Activated CD4-positive, alpha-beta T cell treated with anti-CD3 and anti-CD28 coated beads for 36 hours (primary cell): ENCODE measurements at regions not wholly inside any gene's neighbourhood (a gene's known extent, or its start where the extent isn't known, plus 50 kb on each side); places are given as distances from the start of the nearest gene placed in this dataset.

Experiments
- ATAC-seq: fragments of 200-7000 bp; cut with Tn5 transposase; one replicate; pipeline ENCODE4 v1.10.0; 2021; ENCODE audit warnings: mild to moderate bottlenecking, moderate library complexity
- CTCF ChIA-PET: fragments of 350-600 bp; sonication (Branson Sonifier 250); formaldehyde crosslinking; loops from one replicate; lab custom pipeline; 2021; ENCODE audit warnings: antibody characterized with exemption; lab: Charles Lee
- POLR2A ChIA-PET: fragments of 350-600 bp; sonication (Branson Sonifier 250); formaldehyde crosslinking; loops from one replicate; lab custom pipeline; 2021; ENCODE audit warnings: antibody characterized with exemption, inconsistent platforms; lab: Charles Lee
- DNase-seq: peaks from one replicate; pipeline ENCODE4 v3.0.0-alpha.2; 2020
- H3K27ac Mint-ChIP-seq: one replicate; pipeline ENCODE4 v1.8.0; 2021; ENCODE audit warnings: mixed read lengths
- H3K27me3 Mint-ChIP-seq: one replicate; pipeline ENCODE4 v1.8.0; 2021; ENCODE audit warnings: mixed read lengths
- H3K36me3 Mint-ChIP-seq: one replicate; pipeline ENCODE4 v1.8.0; 2021; ENCODE audit warnings: low read depth, mixed read lengths
- H3K4me1 Mint-ChIP-seq: one replicate; pipeline ENCODE4 v1.8.0; 2021; ENCODE audit warnings: mixed read lengths
- H3K4me3 Mint-ChIP-seq: one replicate; pipeline ENCODE4 v1.8.0; 2021; ENCODE audit warnings: mild to moderate bottlenecking, moderate library complexity, mixed read lengths
- H3K9me3 Mint-ChIP-seq: one replicate; pipeline ENCODE4 v1.8.0; 2021; ENCODE audit warnings: low read depth, mixed read lengths
- intact Hi-C, 2 experiments: fragments of 100-400 bp; cut with DNase I in 1 of 2; cut with micrococcal nuclease in 1 of 2; formaldehyde crosslinking; loops; one replicate each; pipeline versions ENCODE4 v1.14.2 to v1.15.1; 2022 to 2024; cut with DNase I, micrococcal nuclease

GRCh38 chr1:14365301-14365988 lies 233.0 kb upstream of the KAZN start:
- no peaks in the 10 kb centered on the region for H3K4me1 Mint-ChIP-seq
- ChIA-PET CTCF (no interaction called here), POLR2A (no interaction called here)
- no peaks in the 10 kb centered on the region for H3K36me3 Mint-ChIP-seq
- DNase-seq (no peak), ATAC-seq (no peak)
- intact Hi-C loops = no loop called here
- no peak overlapping the region for H3K27ac Mint-ChIP-seq
- H3K9me3 Mint-ChIP-seq = peaks cover 4% of the 10 kb centered on the region
- H3K4me3 Mint-ChIP-seq = no peak overlapping the region
- peaks cover 1% of the 10 kb centered on the region for H3K27me3 Mint-ChIP-seq

GRCh38 chr1:14366091-14367018 lies 232.1 kb upstream of the KAZN start:
- H3K4me3 Mint-ChIP-seq = no peak overlapping the region
- no peaks in the 10 kb centered on the region for H3K36me3 Mint-ChIP-seq
- ChIA-PET POLR2A (no interaction called here), CTCF (no interaction called here)
- ATAC-seq (no peak), DNase-seq (no peak)
- H3K4me1 Mint-ChIP-seq = no peaks in the 10 kb centered on the region
- peaks cover 4% of the 10 kb centered on the region for H3K9me3 Mint-ChIP-seq
- H3K27ac Mint-ChIP-seq = no peak overlapping the region
- H3K27me3 Mint-ChIP-seq = peaks cover 1% of the 10 kb centered on the region
- intact Hi-C loops = no loop called here

DNA sequence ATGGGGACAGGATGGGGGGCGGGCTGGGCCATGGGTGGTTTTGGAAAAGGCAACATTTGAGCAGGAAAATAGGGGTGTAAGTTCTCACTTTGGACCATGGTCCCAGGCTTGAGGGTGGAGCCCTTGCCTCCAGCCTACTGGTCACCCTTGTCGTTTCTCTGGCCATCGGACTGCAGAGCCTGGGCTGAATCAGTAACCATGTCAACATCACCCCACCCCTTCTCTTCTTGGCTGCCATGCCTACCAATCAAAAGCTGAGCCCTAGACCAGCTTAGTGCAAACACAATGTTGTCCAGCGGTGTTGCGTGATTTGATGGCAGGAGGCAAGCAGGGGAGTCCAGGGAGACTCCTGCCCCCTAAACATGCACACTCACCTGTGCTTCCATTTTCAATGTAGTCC lies 231.0 kb upstream of the KAZN start:
- ChIA-PET POLR2A (no interaction called here), CTCF (no interaction called here)
- DNase-seq (no peak), ATAC-seq (no peak)
- no peaks in the 10 kb centered on the region for H3K9me3 Mint-ChIP-seq
- no peak overlapping the region for H3K27ac Mint-ChIP-seq
- H3K4me3 Mint-ChIP-seq = no peak overlapping the region
- peaks cover 1% of the 10 kb centered on the region for H3K27me3 Mint-ChIP-seq
- intact Hi-C loops = no loop called here
- no peaks in the 10 kb centered on the region for H3K4me1 Mint-ChIP-seq
- H3K36me3 Mint-ChIP-seq = no peaks in the 10 kb centered on the region

DNA sequence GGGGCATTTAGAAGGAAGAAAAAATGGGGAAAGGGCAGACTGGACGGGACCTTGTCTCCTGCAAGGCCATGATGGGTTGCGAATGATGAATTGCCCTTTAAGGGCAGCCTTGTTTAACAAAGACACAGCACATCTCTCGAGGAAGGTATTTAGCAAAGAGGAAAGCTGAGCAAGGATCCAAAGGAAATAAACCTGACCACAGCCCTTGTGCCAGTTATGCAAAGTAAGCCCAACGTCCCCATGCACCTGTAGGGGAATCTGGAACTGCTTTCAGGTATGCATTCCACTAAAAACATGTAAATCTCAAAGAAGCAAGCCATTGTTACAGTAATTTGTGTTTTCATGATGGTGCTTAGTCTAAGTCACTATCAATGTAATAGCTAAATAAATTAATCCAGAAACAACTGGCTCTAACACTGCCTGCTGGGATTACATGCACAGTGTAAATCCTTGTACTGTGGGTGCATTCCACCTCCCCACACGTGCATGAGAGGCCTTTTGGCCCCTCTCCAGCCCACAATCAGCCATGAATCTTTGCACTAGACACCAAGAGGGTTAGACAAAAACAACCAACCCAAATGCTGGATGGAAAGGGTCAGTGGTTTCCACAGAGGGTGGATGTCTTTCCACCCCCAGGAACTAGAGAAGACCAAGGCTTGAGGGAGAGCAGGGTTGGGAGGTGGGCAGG lies 228.8 kb upstream of the KAZN start:
- Mint-ChIP-seq H3K36me3 (no peaks in the 10 kb centered on the region), H3K27me3 (peaks cover 3% of the 10 kb centered on the region), H3K4me1 (no peaks in the 10 kb centered on the region), H3K4me3 (no peak overlapping the region), H3K9me3 (no peaks in the 10 kb centered on the region), H3K27ac (no peak overlapping the region)
- intact Hi-C loops = no loop called here
- no peak for ATAC-seq
- CTCF ChIA-PET = no interaction called here
- no peak for DNase-seq
- POLR2A ChIA-PET = no interaction called here

DNA sequence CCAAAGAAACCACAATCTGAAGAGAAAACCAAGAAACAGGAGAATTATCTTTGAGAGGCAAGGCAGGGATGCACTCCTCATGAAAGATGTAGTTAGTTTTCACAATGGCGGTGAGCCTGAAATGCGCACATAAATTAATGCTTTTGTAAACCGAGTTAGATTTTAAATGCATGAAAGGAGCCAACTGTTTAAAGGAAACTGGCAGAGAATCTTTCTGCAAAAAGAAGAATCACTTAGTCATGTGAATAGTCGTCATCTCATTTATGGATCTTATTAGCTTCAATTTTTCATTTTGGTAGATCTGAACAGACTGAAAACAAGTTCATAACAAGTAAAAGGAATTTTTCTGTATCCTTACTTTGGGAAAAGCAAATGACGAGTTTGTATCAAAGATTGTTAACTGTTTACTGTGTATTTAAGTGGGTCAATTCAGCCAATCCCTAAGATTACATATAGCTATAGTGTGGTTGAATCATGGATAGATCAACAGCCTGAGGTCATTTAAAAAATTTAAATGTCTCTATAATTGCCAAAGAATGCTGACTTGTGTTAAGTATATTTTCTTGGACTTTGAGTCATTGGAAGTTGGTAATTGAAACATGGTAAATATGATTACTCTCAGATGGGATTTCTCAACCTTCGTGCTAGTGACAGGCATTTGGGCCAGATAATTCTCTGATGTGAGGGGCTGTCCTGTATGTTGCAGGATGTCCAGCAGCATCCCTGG lies 226.6 kb upstream of the KAZN start:
- no peaks in the 10 kb centered on the region for H3K4me1 Mint-ChIP-seq
- DNase-seq (no peak), ATAC-seq (no peak)
- H3K27me3 Mint-ChIP-seq = peaks cover 3% of the 10 kb centered on the region
- no peak overlapping the region for H3K27ac Mint-ChIP-seq
- intact Hi-C loops = no loop called here
- ChIA-PET CTCF (no interaction called here), POLR2A (no interaction called here)
- H3K4me3 Mint-ChIP-seq = no peak overlapping the region
- no peaks in the 10 kb centered on the region for H3K9me3 Mint-ChIP-seq
- no peaks in the 10 kb centered on the region for H3K36me3 Mint-ChIP-seq

DNA sequence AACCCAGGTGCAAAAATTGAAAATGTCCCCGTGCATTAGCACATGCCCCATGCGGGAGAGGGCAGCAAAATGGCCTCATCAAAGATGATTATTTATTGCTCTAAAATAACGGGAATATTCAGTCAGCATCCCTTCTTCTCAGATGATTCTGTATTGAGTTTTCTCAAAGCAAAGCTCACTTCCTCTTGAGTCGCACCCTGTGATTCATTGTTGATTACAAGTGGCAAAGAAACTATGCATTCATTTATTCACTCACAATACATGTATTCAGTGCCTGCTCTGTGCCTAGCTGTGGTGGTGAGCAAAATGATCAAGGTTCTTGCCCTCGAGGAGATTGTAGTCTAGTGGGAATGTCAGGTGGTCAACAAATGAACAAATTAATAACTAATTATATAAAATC lies 226.0 kb upstream of the KAZN start:
- Mint-ChIP-seq H3K4me3 (no peak overlapping the region), H3K9me3 (peaks cover 2% of the 10 kb centered on the region), H3K4me1 (no peaks in the 10 kb centered on the region), H3K27ac (no peak overlapping the region), H3K36me3 (no peaks in the 10 kb centered on the region), H3K27me3 (peaks cover 3% of the 10 kb centered on the region)
- no peak for DNase-seq
- ChIA-PET CTCF (no interaction called here), POLR2A (no interaction called here)
- intact Hi-C loops = no loop called here
- ATAC-seq = no peak

- Mint-ChIP-seq H3K9me3 (peaks cover 2% of the 10 kb centered on the region), H3K27ac (no peak overlapping the region), H3K4me1 (no peaks in the 10 kb centered on the region), H3K4me3 (no peak overlapping the region), H3K27me3 (peaks cover 3% of the 10 kb centered on the region), H3K36me3 (no peaks in the 10 kb centered on the region)
- no peak for DNase-seq
- intact Hi-C loops = no loop called here
- CTCF ChIA-PET = no interaction called here
- ATAC-seq = no peak
- POLR2A ChIA-PET = no interaction called here
Measured at GRCh38 chr1:14373081-14373758, 225.3 kb upstream of the KAZN start.

- Mint-ChIP-seq H3K36me3 (no peaks in the 10 kb centered on the region), H3K27ac (no peak overlapping the region), H3K9me3 (peaks cover 5% of the 10 kb centered on the region), H3K4me1 (no peaks in the 10 kb centered on the region), H3K27me3 (peaks cover 2% of the 10 kb centered on the region), H3K4me3 (no peak overlapping the region)
- intact Hi-C loops = no loop called here
- no peak for ATAC-seq
- DNase-seq = no peak
- POLR2A ChIA-PET = no interaction called here
- CTCF ChIA-PET = no interaction called here
Measured at GRCh38 chr1:14375226-14375625, 223.3 kb upstream of the KAZN start.

GRCh38 chr1:14377386-14377785 lies 221.1 kb upstream of the KAZN start:
- intact Hi-C loops = no loop called here
- no peak overlapping the region for H3K4me3 Mint-ChIP-seq
- no peaks in the 10 kb centered on the region for H3K36me3 Mint-ChIP-seq
- peaks cover 20% of the 10 kb centered on the region for H3K9me3 Mint-ChIP-seq
- H3K27ac Mint-ChIP-seq = no peak overlapping the region
- CTCF ChIA-PET = interaction anchor here (0.5 to 0.9 kb wide), 2 partner anchors 279 to 395 kb away, joined by 3 read pairs; no protein-coding TSS in a partner anchor
- H3K4me1 Mint-ChIP-seq = no peaks in the 10 kb centered on the region
- DNase-seq = no peak
- no peak for ATAC-seq
- peaks cover 2% of the 10 kb centered on the region for H3K27me3 Mint-ChIP-seq
- POLR2A ChIA-PET = no interaction called here

DNA sequence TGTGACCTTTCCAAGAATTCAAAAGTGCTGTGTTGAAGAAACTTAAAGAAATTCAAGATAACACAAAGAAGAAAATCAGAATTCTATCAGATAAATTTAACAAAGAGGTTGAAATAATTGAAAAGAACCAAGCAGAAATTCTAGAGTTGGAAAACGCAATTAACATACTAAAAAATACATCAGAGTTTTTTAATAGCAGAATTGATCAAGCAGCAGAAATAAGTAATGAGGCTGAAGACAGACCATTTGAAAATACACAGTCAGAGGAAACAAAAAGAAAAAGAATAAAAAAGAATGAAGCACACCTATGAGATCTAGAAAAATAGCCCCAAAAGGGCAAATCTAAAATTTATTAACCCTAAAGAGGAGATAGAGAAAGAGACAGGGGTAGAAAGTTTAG lies 218.1 kb upstream of the KAZN start:
- no peaks in the 10 kb centered on the region for H3K27me3 Mint-ChIP-seq

DNA sequence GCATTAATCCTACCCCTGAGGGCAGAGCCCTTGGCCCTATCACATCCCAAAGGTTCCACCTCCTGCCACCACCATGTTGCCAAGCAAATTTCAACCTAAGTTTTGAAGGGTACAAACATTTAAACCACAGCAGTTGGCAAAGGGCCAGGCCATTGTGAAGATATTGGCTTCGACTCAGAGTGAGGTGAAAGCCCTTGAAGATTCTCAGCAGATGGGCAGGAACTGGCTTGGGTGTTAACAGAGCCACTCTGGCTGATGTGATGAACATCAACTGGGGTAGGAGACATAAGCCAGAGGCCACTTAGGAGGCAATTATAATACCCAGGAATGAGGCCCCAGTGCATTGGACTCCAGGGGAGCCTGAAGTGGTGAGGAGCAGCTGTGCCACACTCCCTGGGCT lies 207.7 kb upstream of the KAZN start:
- H3K27me3 Mint-ChIP-seq = peaks cover 3% of the 10 kb centered on the region
- H3K27ac Mint-ChIP-seq = no peak overlapping the region
- POLR2A ChIA-PET = no interaction called here
- H3K4me1 Mint-ChIP-seq = no peaks in the 10 kb centered on the region
- intact Hi-C loops = no loop called here
- DNase-seq = no peak
- CTCF ChIA-PET = no interaction called here
- no peak overlapping the region for H3K4me3 Mint-ChIP-seq
- no peaks in the 10 kb centered on the region for H3K36me3 Mint-ChIP-seq
- no peak for ATAC-seq
- H3K9me3 Mint-ChIP-seq = peaks cover 2% of the 10 kb centered on the region

More for the DNA sequence above, 218.1 kb upstream of the KAZN start:
- Mint-ChIP-seq H3K4me3 (no peak overlapping the region), H3K36me3 (no peaks in the 10 kb centered on the region), H3K4me1 (no peaks in the 10 kb centered on the region), H3K27ac (no peak overlapping the region), H3K9me3 (peaks cover 21% of the 10 kb centered on the region)
- intact Hi-C loops = no loop called here
- CTCF ChIA-PET = no interaction called here
- DNase-seq = no peak
- no peak for ATAC-seq
- POLR2A ChIA-PET = no interaction called here
